Parathyroid adenoma (tissue), 2 donors: ENCODE measurements at regions not wholly inside any gene's neighbourhood (a gene's known extent, or its start where the extent isn't known, plus 50 kb on each side); places are given as distances from the start of the nearest gene placed in this dataset.

ENCODE experiments used
- H2AFZ ChIP-seq: fragments of 300-600 bp; sonication (generic); one replicate; pipeline ENCODE4 v1.7.0; 2017; ENCODE audit warnings: antibody characterized with exemption, mild to moderate bottlenecking
- H3K27ac ChIP-seq: fragments of 300-600 bp; sonication (generic); one replicate; pipeline ENCODE4 v1.7.0; 2017
- H3K27me3 ChIP-seq: fragments of 300-600 bp; sonication (generic); one replicate; pipeline ENCODE4 v1.7.0; 2017; ENCODE audit warnings: low read length; ENCODE audit not compliant: control insufficient read depth, insufficient read depth
- H3K36me3 ChIP-seq: fragments of 300-600 bp; sonication (generic); one replicate; pipeline ENCODE4 v1.7.0; 2017; ENCODE audit warnings: low read length; ENCODE audit not compliant: control insufficient read depth, insufficient read depth
- H3K4me1 ChIP-seq: fragments of 300-600 bp; sonication (generic); one replicate; pipeline ENCODE4 v1.7.0; 2017; ENCODE audit warnings: control low read depth
- H3K4me2 ChIP-seq: fragments of 300-600 bp; sonication (generic); one replicate; pipeline ENCODE4 v1.7.0; 2017; ENCODE audit warnings: low read length
- H3K4me3 ChIP-seq: fragments of 300-600 bp; sonication (generic); one replicate; pipeline ENCODE4 v1.7.0; 2017; ENCODE audit warnings: low read depth, low read length
- H3K79me2 ChIP-seq: fragments of 300-600 bp; sonication (generic); one replicate; pipeline ENCODE4 v1.7.0; 2017; ENCODE audit warnings: control low read depth
- H3K9ac ChIP-seq: fragments of 300-600 bp; sonication (generic); one replicate; pipeline ENCODE4 v1.7.0; 2017; ENCODE audit warnings: mild to moderate bottlenecking
- H3K9me3 ChIP-seq: fragments of 300-600 bp; sonication (generic); one replicate; pipeline ENCODE4 v1.7.0; 2017; ENCODE audit warnings: low read length; ENCODE audit not compliant: control insufficient read depth
- CTCF ChIP-seq: fragments of 300-600 bp; sonication (generic); IDR thresholded peaks from one replicate; pipeline ENCODE4 v1.7.0; 2017; ENCODE audit warnings: antibody characterized with exemption, mild to moderate bottlenecking
- donor health status: primary hyperparathyroidism.

- Histone ChIP-seq H3K4me1 (no peaks in the 10 kb centered on the region), H3K9ac (no peak overlapping the region), H2AFZ (no peak overlapping the region), H3K27ac (no peak overlapping the region), H3K9me3 (no peaks in the 10 kb centered on the region), H3K4me2 (no peak overlapping the region), H3K36me3 (no peaks in the 10 kb centered on the region), H3K27me3 (no peaks in the 10 kb centered on the region), H3K79me2 (no peaks in the 10 kb centered on the region), H3K4me3 (no peak overlapping the region)
- no peak for TF ChIP-seq CTCF
Observed at GRCh38 chr11:19458721-19459120, 218.0 kb upstream of the E2F8 start.

GRCh38 chr11:19458231-19458630 is 217.5 kb upstream of the E2F8 start:
- Histone ChIP-seq H2AFZ (no peak overlapping the region), H3K9ac (no peak overlapping the region), H3K4me1 (no peaks in the 10 kb centered on the region), H3K27ac (no peak overlapping the region), H3K36me3 (no peaks in the 10 kb centered on the region), H3K4me3 (no peak overlapping the region), H3K79me2 (no peaks in the 10 kb centered on the region), H3K9me3 (no peaks in the 10 kb centered on the region), H3K27me3 (no peaks in the 10 kb centered on the region), H3K4me2 (no peak overlapping the region)
- no peak for TF ChIP-seq CTCF

- H3K27me3 ChIP-seq = no peaks in the 10 kb centered on the region
- no peak overlapping the region for H3K4me3 ChIP-seq
- H3K9me3 ChIP-seq = no peaks in the 10 kb centered on the region
- H3K9ac ChIP-seq = no peak overlapping the region
- H3K79me2 ChIP-seq = no peaks in the 10 kb centered on the region
- no peak overlapping the region for H3K27ac ChIP-seq
- TF ChIP-seq CTCF = no peak
- H2AFZ ChIP-seq = no peak overlapping the region
- no peak overlapping the region for H3K4me2 ChIP-seq
- H3K36me3 ChIP-seq = no peaks in the 10 kb centered on the region
- no peaks in the 10 kb centered on the region for H3K4me1 ChIP-seq
Observed at GRCh38 chr11:19455731-19456130, 215.0 kb upstream of the E2F8 start.

- H3K79me2 ChIP-seq = no peaks in the 10 kb centered on the region
- no peak for TF ChIP-seq CTCF
- no peak overlapping the region for H3K9ac ChIP-seq
- no peak overlapping the region for H2AFZ ChIP-seq
- no peak overlapping the region for H3K4me3 ChIP-seq
- no peaks in the 10 kb centered on the region for H3K36me3 ChIP-seq
- H3K4me1 ChIP-seq = no peaks in the 10 kb centered on the region
- H3K27ac ChIP-seq = no peak overlapping the region
- H3K27me3 ChIP-seq = no peaks in the 10 kb centered on the region
- H3K4me2 ChIP-seq = no peak overlapping the region
- no peaks in the 10 kb centered on the region for H3K9me3 ChIP-seq
Observed at GRCh38 chr11:19453651-19454257, 213.0 kb upstream of the E2F8 start.

- Histone ChIP-seq H3K4me1 (no peaks in the 10 kb centered on the region), H3K79me2 (no peaks in the 10 kb centered on the region), H3K4me2 (no peak overlapping the region), H3K4me3 (no peak overlapping the region), H3K9me3 (no peaks in the 10 kb centered on the region), H3K9ac (no peak overlapping the region), H2AFZ (no peak overlapping the region), H3K27me3 (no peaks in the 10 kb centered on the region), H3K27ac (no peak overlapping the region), H3K36me3 (no peaks in the 10 kb centered on the region)
- TF ChIP-seq CTCF = no peak
Observed at GRCh38 chr11:19451609-19452008, 210.9 kb upstream of the E2F8 start.
